GM18907 (cell line): ENCODE measurements at regions not wholly inside any gene's neighbourhood (a gene's known extent, or its start where the extent isn't known, plus 50 kb on each side); places are given as distances from the start of the nearest gene placed in this dataset.
A peak's percentile ranks its signal among the peaks of the same experiment; 100 is the strongest.
"Not testable (repeated sequence)": the region's sequence is repeated elsewhere in the genome, so short reads cannot be mapped to it uniquely, and the experiment has no call there.

Experiments used
- ATAC-seq: cut with Tn5 transposase; IDR thresholded peaks from one replicate; pipeline ENCODE4 v1.9.1; 2021; ENCODE audit warnings: mild to moderate bottlenecking, moderate library complexity; ENCODE audit not compliant: unreplicated experiment

- ATAC-seq, result not testable (repeated sequence)
Measured at GRCh38 chr2:91603996-91604395, 2912.5 kb downstream of the RPIA start.

GRCh38 chr2:91604629-91605028 is 2913.2 kb downstream of the RPIA start:
- ATAC-seq, result not testable (repeated sequence)

- ATAC-seq, result not testable (repeated sequence)
Measured at GRCh38 chr2:91623739-91624138, 2932.3 kb downstream of the RPIA start.

- not testable (repeated sequence) for ATAC-seq
Measured at GRCh38 chr2:91628471-91628870, 2937.0 kb downstream of the RPIA start.

GRCh38 chr2:91657193-91657592 is 2965.7 kb downstream of the RPIA start:
- not testable (repeated sequence) for ATAC-seq

- not testable (repeated sequence) for ATAC-seq
Measured at GRCh38 chr2:91658336-91658735, 2966.9 kb downstream of the RPIA start.

DNA sequence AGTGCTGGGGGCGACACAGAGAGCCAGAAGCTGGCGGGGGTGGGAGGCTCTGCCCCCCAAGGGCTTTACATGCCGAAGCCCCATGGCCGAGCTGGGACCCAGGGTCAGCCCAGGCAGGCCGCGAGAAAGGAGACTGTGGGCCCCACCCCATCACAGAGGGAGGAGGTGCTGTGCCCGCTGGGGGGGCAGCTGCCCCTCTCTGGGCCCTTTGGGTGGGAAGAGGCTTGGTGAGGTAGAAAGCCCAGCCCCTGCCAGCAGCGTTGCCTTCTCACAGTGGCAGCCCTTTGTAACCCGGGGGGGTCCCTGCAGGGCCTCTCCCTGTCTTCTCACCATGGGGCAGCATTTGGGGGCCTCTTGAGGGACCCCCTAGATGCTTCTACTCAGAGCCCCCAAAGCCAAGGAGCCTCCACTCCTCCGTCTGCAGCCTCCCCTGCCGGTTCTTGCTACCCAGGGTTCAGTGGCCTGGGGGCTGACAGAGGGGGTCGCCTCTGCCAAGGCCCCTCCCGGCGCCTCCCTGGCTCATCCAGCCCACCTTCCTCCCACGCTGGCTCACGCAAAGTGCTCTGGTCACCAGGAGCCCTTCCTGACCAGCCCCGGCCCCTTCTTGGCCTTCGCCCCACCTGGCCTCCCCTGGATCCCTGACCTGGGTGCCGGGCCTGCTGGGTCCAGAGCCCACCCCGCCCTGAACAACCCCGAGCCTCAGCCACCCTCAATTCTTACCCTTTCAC is 2967.9 kb downstream of the RPIA start:
- ATAC-seq, result not testable (repeated sequence)

DNA sequence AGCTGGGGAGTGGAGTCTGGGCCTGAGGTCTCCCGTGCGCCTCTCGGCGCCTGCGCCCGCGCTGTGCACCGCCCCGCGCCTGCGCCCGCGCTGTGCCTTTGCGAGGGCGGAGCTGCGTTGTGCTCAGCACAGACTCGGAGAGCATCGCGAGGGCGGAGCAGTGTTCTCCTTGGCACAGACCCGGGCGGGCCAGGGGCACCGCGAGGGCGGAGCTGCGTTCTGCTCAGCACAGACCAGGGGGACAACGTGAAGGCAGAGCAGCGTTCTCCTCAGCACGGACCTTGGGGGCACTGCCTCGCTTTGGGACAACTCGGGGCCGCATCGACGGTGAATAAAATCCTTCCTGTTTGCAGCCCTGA is 2968.4 kb downstream of the RPIA start:
- ATAC-seq, result peak; percentile 100

DNA sequence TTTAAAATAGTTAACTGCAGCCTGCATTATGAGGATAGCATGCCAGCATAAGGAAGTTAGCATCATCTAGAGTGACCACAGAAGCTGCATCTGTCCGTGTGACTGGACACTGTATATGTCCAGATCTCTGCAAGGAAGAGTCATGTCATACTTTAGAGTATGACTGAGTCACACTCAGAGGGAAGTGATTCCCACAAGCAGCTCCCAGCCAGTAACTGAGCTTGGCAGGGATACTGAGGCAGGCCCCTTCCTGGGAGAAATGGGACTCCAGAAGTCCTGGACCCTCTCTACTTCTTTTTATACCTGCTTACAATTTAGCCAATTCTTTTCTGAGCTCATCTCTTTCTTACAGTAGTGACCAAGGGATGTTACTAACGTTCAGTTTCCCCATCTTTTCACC is 2975.9 kb downstream of the RPIA start:
- ATAC-seq, result not testable (repeated sequence)

DNA sequence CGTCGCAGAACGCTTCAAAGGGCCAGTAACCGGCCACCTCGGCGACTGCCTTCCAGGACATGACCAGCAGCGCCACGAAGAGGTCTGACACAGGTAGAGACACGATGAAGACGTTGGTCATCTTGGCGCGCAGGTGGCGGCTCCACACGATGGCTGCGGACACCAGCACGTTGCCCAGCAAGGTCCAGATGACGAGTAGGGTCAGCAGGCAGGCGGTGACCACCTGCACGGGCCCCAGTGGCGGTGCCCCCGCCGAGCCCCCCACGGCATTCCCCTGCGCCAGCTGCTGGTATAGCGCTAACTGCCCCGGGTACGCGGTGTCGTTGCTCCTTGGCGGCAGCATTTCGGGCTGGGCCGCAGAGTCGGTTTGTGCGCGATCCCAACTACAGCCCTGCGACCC is 2994.1 kb downstream of the RPIA start:
- ATAC-seq, result not testable (repeated sequence)

GRCh38 chr2:91686046-91686445 is 2994.6 kb downstream of the RPIA start:
- not testable (repeated sequence) for ATAC-seq
